HG02884 (cell line): ENCODE measurements at regions not wholly inside any gene's neighbourhood (a gene's known extent, or its start where the extent isn't known, plus 50 kb on each side); places are given as distances from the start of the nearest gene placed in this dataset.
"Not testable (repeated sequence)": the region's sequence is repeated elsewhere in the genome, so short reads cannot be mapped to it uniquely, and the experiment has no call there.

Source experiments
- ATAC-seq: cut with Tn5 transposase; IDR thresholded peaks from one replicate; pipeline ENCODE4 v1.9.1; 2021; ENCODE audit warnings: mild to moderate bottlenecking, moderate library complexity; ENCODE audit not compliant: unreplicated experiment

GRCh38 chr4:116058129-116058528, 944.7 kb upstream of the NDST4 start:
- ATAC-seq = no peak

GRCh38 chr4:116055857-116056827, 942.7 kb upstream of the NDST4 start:
- ATAC-seq = no peak

- no peak for ATAC-seq
These were observed 913.9 kb upstream of the NDST4 start for GRCh38 chr4:116027311-116027710.

GRCh38 chr4:116024954-116025708, 911.7 kb upstream of the NDST4 start:
- ATAC-seq = no peak

- ATAC-seq = no peak
These were observed 909.6 kb upstream of the NDST4 start for GRCh38 chr4:116023049-116023448.

- no peak for ATAC-seq
These were observed 906.8 kb upstream of the NDST4 start for GRCh38 chr4:116020141-116020722.

- no peak for ATAC-seq
These were observed 905.4 kb upstream of the NDST4 start for GRCh38 chr4:116018831-116019230.

GRCh38 chr4:116016201-116016600, 902.8 kb upstream of the NDST4 start:
- ATAC-seq = no peak

GRCh38 chr4:116015549-116015948, 902.1 kb upstream of the NDST4 start:
- no peak for ATAC-seq

- no peak for ATAC-seq
These were observed 901.6 kb upstream of the NDST4 start for GRCh38 chr4:116015062-116015461.

GRCh38 chr4:116010923-116011322, 897.5 kb upstream of the NDST4 start:
- no peak for ATAC-seq

- no peak for ATAC-seq
These were observed 892.3 kb upstream of the NDST4 start for GRCh38 chr4:116005806-116006088.

GRCh38 chr4:116005037-116005805, 891.8 kb upstream of the NDST4 start:
- ATAC-seq = no peak

GRCh38 chr4:116001291-116001690, 887.9 kb upstream of the NDST4 start:
- ATAC-seq = no peak

- no peak for ATAC-seq
These were observed 873.2 kb upstream of the NDST4 start for GRCh38 chr4:115986573-115986972.

- not testable (repeated sequence) for ATAC-seq
These were observed 862.1 kb upstream of the NDST4 start for GRCh38 chr4:115975421-115976001.

GRCh38 chr4:115973768-115974167, 860.3 kb upstream of the NDST4 start:
- ATAC-seq = no peak

- no peak for ATAC-seq
These were observed 859.5 kb upstream of the NDST4 start for GRCh38 chr4:115972967-115973366.

GRCh38 chr4:115970859-115971258, 857.4 kb upstream of the NDST4 start:
- no peak for ATAC-seq

GRCh38 chr4:115969756-115970155, 856.3 kb upstream of the NDST4 start:
- no peak for ATAC-seq

GRCh38 chr4:115965588-115965987, 852.2 kb upstream of the NDST4 start:
- no peak for ATAC-seq
